NCI-H187 (cell line): ENCODE measurements at regions not wholly inside any gene's neighbourhood (a gene's known extent, or its start where the extent isn't known, plus 50 kb on each side); places are given as distances from the start of the nearest gene placed in this dataset.

Experiments
- DNase-seq, 2 experiments: peaks; one replicate each; lab custom pipeline; 2025; lab: John Stamatoyannopoulos, UW

GRCh38 chr3:117892431-117892841 lies 1142.2 kb downstream of the IGSF11 start:
- no peak for DNase-seq

- DNase-seq: no peak
Observed at GRCh38 chr3:117893001-117893400, 1141.6 kb downstream of the IGSF11 start.

DNA sequence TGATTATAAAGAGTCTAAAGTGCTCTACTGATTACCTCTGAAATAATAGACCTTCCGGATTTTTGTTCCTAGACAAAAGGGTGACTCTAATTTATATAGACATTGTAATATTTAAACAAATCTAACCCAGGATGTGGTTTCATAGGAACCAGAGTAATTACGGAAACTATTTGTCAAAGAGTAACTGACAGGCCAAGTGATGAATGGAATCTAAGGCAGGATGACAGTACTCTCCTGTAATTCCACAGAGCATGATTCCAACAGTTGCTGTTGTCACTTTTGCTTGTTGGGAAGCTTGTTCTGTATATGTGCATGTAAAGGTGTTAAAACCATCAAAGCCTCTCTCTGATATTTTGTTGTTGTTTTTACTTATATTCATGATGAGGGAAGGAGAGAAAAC lies 1141.0 kb downstream of the IGSF11 start:
- no peak for DNase-seq

GRCh38 chr3:117898722-117899522 lies 1135.7 kb downstream of the IGSF11 start:
- no peak for DNase-seq

DNA sequence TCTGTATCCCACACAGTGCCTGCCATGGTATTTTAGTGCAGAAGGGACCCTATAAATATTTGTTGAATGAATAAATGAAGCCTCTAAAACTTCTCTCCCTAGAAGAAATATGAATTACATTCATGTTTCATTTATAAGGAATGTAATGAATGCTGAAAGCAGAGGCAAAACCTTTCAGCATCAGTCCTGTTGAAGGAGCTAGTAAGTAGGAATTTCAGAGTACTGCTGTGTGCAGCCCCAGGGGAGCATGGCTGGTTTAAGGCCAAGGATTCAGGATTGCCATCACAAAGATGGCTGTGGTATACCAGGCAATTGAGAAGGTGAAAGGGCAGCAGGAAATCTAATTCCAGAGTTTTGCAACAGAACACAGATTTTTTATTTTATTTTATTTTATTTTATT lies 1131.4 kb downstream of the IGSF11 start:
- DNase-seq: no peak

DNA sequence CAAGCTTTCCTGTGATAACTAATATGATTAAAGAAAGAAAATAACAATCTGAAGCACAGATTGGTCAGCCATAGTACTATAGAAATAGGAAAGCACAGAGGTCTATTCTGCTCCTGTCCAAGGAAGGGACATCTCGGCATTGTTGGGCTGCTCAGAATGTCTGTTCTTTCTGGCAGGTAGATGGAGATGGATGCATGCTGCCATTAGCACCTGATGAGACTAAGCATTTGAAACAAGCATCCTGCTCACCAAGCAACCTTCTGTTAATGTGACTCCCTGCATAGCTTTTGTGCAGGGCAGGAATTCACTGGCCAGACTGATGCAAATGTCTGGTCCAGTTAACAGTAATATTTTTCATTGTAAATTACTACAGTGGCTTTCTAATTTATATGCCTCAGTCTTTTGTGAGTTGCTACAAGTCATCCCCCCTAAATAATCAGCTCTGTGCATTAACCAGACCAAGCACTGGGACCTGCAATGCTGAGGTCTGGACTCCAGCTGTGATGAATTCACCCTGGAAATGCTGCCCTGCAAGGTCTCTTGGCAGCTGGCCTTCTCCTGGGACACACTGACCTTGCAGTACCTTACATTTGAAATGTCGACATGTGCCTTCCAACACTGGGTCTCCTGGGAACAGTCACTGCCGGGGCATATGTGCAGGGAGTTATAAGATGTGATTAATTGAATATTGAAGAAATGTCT lies 1123.7 kb downstream of the IGSF11 start:
- DNase-seq: no peak

GRCh38 chr3:117912352-117912751 lies 1122.3 kb downstream of the IGSF11 start:
- DNase-seq: no peak

DNA sequence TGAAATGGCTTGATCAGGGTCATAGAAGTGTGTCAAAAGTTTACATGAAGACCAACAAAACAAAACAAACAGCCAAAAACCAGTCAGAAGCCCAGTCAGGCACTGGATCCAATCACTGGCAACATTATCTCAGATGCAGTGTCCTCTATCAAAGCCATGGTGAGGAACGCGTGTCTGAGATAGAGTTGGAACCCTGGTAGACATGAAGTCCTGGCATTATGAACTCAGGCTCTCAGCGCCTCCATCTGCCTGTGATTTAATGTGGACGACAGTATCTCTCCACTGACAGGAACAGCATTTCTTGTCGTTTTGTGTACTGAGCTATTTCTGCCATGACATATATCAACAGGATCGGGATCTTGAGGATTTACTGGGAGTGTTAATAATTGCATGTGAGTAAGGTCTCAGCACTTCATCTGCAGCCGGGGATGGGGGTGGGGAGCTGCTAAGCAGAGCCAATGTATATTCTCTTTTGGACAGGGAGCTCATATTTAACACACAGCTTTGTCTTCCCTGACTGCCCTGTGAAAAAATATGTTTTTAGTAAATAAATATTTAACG lies 1120.0 kb downstream of the IGSF11 start:
- DNase-seq: no peak

DNA sequence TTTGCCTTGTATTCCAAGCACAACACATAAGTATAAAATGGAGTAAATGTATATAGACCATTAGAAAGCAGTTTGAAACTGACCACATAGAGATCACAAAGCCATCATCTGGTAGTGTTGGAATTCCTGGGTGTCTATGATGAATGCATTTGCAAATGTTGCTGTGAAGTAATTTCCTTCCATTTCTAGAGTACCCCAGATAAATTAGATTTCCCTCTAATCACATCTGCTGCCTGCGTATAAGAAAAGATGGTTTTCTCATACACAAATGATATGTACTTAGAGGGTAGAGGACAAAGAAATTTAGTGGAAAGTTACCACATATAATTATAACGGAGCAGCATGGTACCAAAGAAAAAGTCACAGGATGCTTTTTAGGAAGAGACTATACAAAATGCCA lies 1117.8 kb downstream of the IGSF11 start:
- no peak for DNase-seq

DNA sequence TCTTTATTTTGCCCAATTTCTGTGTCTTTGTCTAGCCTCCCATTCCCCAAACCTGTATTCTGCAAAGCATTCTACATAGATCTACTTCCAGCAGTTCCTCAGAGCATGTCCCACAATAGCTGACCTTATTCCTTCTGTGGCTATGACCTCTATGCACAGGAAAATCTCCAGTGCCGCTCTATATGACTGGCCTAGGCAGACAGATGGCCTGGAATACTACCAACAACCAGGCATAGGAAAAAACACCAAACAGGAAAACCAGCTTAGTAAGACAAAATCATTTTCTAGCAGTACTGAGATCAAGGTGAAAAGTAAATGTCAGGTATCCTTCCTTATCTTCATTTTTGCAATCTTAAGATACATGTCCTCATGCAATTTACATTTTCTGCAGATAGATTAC lies 1115.0 kb downstream of the IGSF11 start:
- DNase-seq: no peak

DNA sequence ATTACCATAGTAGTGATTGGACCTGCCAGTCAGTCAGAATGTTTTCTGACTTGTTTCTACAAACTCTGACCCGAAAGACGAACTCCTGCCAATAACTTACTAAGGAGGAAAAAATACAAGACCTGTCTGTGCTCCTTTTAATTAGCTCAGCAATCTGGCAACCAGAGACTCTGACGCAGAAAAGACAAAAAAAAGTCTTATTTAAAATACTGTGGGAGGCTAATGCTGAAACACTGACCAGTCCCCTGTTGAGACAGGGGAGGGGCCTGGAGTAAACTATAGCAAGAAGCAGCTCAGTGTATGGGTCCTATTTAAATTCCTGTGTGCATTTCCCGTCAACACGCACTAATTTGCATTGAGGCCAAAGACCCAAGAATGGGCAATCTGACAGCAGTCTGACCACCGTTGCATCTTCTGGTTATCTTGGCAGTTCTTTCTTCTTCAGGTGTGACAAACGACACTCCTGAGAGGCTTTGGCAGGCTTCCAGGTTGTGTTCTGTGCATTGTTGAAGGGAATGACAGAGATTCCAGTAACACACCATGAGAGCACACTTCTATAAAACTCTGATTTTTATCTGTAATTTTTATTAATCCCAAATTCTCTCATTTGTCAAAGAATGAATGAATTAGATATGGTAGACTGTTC lies 1114.3 kb downstream of the IGSF11 start:
- DNase-seq: no peak

- DNase-seq: no peak
Observed at GRCh38 chr3:117921411-117921810, 1113.2 kb downstream of the IGSF11 start.

- DNase-seq: no peak
Observed at GRCh38 chr3:117922039-117922438, 1112.6 kb downstream of the IGSF11 start.

GRCh38 chr3:117926819-117927218 lies 1107.8 kb downstream of the IGSF11 start:
- no peak for DNase-seq

- no peak for DNase-seq
Observed at GRCh38 chr3:117927825-117928224, 1106.8 kb downstream of the IGSF11 start.

- no peak for DNase-seq
Observed at GRCh38 chr3:117928836-117929235, 1105.8 kb downstream of the IGSF11 start.

GRCh38 chr3:117932441-117932840 lies 1102.2 kb downstream of the IGSF11 start:
- DNase-seq: no peak

DNA sequence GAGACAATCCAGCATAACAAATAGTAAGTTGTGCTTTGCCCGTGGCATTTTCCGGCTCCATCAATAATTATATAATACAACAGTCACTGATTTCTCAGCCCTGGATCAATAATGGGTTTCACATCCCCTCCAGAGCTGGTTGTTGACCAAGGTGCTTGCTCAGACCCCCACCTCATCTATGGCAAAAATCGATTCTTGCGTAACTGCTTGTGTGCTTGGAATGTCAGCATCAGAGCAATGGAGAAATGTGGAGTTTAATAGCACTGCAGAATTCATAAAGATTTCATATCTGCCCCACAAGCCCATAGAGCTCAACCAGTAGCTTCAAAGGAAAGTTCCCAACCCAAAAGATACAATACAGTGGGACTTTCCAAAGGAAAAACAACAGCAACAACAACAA lies 1098.5 kb downstream of the IGSF11 start:
- no peak for DNase-seq

- no peak for DNase-seq
Observed at GRCh38 chr3:117938974-117939373, 1095.7 kb downstream of the IGSF11 start.

GRCh38 chr3:117939425-117940027 lies 1095.1 kb downstream of the IGSF11 start:
- no peak for DNase-seq

- DNase-seq: no peak
Observed at GRCh38 chr3:117941015-117941414, 1093.6 kb downstream of the IGSF11 start.

GRCh38 chr3:117941756-117942155 lies 1092.9 kb downstream of the IGSF11 start:
- DNase-seq: no peak
